HFF-Myc (cell line): ENCODE measurements at regions not wholly inside any gene's neighbourhood (a gene's known extent, or its start where the extent isn't known, plus 50 kb on each side); places are given as distances from the start of the nearest gene placed in this dataset.
"Not testable (repeated sequence)": the region's sequence is repeated elsewhere in the genome, so short reads cannot be mapped to it uniquely, and the experiment has no call there.

Experiments
- DNase-seq: peaks from one replicate; pipeline ENCODE4 v3.0.0-alpha.2; 2011; ENCODE audit warnings: low read depth; ENCODE audit errors: extremely low read depth
- H3K4me3 ChIP-seq: replicated peaks from 2 replicates; pipeline ENCODE4 v1.5.1; 2011; ENCODE audit warnings: low read depth, mild to moderate bottlenecking, control low read depth, low read length
- TF ChIP-seq, protein P1 (sequence below): IDR thresholded peaks from 2 replicates; pipeline ENCODE4 v1.5.1; 2012; ENCODE audit warnings: mild to moderate bottlenecking, low read depth, low read length, control low read depth; ENCODE audit errors: missing control alignments

DNA sequence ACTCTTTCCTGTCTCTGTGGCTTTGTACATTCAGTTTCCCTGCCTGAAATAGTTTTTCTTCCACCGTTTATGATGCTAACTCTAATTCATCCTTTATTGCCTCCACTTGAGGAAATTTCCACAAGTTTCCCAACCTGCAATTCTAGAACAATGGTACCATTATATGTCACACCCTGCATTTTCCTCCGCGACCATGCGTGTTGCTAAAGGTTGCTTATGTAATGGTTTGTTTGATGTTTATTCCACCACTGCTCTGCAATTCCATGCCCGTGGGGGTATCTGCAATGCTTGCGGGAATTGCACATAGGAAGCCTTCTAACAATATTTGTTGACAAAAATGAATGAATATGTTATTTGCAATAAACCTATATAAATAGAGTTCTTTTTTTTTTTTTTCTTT, 69.5 kb upstream of the ST8SIA6 start:
- TF ChIP-seq, protein P1, sequence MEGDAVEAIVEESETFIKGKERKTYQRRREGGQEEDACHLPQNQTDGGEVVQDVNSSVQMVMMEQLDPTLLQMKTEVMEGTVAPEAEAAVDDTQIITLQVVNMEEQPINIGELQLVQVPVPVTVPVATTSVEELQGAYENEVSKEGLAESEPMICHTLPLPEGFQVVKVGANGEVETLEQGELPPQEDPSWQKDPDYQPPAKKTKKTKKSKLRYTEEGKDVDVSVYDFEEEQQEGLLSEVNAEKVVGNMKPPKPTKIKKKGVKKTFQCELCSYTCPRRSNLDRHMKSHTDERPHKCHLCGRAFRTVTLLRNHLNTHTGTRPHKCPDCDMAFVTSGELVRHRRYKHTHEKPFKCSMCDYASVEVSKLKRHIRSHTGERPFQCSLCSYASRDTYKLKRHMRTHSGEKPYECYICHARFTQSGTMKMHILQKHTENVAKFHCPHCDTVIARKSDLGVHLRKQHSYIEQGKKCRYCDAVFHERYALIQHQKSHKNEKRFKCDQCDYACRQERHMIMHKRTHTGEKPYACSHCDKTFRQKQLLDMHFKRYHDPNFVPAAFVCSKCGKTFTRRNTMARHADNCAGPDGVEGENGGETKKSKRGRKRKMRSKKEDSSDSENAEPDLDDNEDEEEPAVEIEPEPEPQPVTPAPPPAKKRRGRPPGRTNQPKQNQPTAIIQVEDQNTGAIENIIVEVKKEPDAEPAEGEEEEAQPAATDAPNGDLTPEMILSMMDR = no peak
- no peak for DNase-seq
- H3K4me3 ChIP-seq = no peak overlapping the region

DNA sequence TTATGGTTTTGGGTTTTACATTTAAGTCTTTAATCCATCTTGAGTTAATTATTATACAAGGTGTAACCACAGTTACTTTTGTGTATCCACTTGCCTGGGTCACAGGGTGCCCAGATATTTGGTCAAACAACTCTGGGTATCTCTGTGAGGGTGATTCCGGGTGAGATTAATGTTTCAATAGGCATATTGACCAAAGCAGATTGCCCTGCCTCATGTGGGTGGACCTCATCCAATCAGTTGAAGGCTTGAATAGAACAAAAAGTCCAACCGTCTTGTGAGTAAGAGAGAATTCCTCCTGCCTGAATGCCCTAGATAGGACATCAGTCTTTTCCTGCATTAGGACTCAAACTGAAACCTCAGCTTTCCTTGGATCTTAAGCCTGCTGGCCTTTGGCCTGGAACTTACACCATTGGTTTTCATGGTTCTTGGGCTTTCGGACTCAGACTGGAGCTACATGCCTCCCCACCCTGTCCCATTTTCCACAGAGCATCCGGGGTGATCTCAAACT, 68.9 kb upstream of the ST8SIA6 start:
- TF ChIP-seq, protein P1 = no peak
- H3K4me3 ChIP-seq = no peak overlapping the region
- DNase-seq = no peak

DNA sequence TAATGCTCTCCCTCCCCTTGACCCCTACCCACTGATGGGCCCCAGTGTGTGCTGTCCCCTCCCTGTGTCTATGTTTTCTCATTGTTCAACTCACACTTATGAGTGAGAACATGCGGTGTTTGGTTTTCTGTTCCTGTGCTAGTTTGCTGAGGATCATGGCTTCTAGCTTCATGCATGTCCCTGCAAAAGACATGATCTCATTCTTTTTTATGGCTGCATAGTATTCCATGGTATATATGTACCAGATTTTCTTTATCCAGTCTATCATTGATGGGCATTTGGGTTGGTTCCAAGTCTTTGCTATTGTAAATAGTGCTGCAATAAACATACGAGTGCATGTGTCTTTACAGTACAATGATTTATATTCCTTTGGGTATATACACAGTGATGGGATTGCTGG, 67.9 kb upstream of the ST8SIA6 start:
- not testable (repeated sequence) for DNase-seq, H3K4me3 ChIP-seq

DNA sequence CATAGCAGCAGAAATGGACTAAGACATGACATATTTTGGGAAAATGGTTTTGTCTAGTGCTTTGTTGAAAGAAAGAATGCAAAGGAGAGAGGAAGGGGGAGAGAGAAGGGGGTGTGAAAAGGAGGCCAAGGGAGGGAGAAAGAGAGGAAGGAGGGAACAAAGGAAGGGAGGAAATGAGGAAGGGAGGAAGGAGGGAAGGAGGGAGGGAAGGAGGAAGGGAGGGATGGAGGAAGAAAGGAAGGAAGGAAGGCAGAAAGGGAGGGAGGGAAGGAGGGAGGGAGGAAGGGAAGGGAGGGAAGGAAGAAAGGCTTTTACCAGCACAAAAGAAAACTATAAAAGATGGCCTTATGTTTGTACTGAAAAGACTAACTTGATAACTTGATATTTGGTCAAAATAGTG, 65.1 kb upstream of the ST8SIA6 start:
- TF ChIP-seq, protein P1 = no peak
- no peak for DNase-seq
- no peak overlapping the region for H3K4me3 ChIP-seq

DNA sequence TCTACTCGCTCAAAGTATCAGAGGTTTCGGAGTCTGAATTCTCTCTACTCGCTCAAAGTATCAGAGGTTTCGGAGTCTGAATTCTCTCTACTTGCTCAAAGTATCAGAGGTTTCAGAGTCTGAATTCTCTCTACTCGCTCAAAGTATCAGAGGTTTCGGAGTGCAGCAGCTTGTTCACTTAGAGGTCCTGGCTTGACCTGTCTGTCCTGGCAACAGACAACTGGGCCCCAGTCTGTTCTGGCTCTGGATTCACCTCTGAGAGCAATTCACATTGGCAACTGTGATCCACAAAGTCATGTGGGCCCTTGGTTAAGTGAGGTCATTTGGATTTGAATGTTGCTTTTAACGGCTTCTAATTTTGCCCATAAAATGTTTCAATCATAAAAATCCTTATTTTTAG, 63.9 kb upstream of the ST8SIA6 start:
- DNase-seq = no peak
- TF ChIP-seq, protein P1 = no peak

DNA sequence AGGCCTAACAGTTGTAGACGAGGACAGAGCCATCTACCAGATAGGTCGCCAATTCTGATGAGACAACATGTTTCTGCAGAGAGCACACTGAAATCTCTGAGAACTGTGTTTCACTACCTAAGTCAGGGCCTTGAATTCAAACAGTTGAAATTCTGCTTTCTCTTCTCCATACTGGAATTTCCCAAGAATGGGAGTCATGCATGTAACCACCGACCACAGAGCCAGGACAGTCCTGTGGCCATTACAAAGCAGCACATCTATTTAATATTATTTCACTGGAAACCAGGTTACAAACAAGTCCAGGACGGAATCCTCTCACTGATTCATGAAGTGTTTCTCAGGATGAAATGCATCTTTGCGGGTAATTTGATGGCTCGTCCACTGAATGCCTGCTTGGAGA, 62.0 kb upstream of the ST8SIA6 start:
- DNase-seq = no peak
- TF ChIP-seq, protein P1 = no peak

More for the DNA sequence above, 63.9 kb upstream of the ST8SIA6 start:
- H3K4me3 ChIP-seq = no peak overlapping the region

DNA sequence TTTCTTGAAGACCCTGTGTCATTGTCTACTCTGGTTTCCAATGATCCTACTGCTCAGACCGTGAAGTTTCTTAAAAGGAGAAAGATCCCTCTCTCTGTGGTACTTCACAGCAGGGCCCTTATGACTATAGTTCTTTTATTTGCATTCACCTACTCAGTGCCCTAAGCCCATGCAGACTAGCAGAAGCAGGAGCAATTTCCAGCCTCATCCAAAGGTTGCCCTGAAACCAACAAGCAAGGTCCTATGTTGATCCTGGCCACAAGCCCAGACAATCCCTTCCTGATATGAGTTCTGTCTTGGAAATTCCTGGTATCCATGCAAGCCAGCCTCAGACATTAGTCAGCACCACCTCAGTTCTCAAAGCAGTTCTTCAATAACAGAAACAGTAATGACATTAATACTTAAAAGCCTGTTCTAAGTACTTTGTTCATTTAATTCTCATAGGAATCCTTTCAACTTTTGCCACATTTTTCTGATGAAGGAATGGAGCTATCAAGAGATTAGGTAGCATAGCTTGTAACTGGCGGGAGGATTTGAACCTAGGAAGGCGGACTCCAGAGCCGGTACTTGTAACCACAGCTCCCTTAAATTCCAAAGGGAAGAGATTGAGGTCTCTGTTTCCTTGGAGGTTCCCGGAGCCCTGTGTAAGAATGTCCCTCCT, 58.1 kb upstream of the ST8SIA6 start:
- no peak overlapping the region for H3K4me3 ChIP-seq
- TF ChIP-seq, protein P1 = no peak
- peak; percentile 82 for DNase-seq

More for the DNA sequence above, 62.0 kb upstream of the ST8SIA6 start:
- H3K4me3 ChIP-seq = no peak overlapping the region
